Neural progenitor cell (in vitro differentiated cells): ENCODE measurements at regions not wholly inside any gene's neighbourhood (a gene's known extent, or its start where the extent isn't known, plus 50 kb on each side); places are given as distances from the start of the nearest gene placed in this dataset.
A peak's percentile ranks its signal among the peaks of the same experiment; 100 is the strongest.

Source experiments
- DNase-seq: peaks from one replicate; pipeline ENCODE4 v3.0.0-alpha.2; 2016; ENCODE audit warnings: low spot score
- H2AFZ ChIP-seq: fragments of 200-600 bp; sonication (generic); replicated peaks from 2 replicates; pipeline ENCODE4 v1.6.1; 2016; ENCODE audit warnings: antibody characterized with exemption
- H3F3A ChIP-seq: fragments of 200-600 bp; sonication (generic); 2 replicates; pipeline ENCODE4 v1.6.1; 2016; ENCODE audit warnings: antibody characterized with exemption, low read depth
- H3K27ac ChIP-seq: fragments of 200-600 bp; sonication (generic); 2 replicates; pipeline ENCODE4 v1.5.1; 2016; ENCODE audit warnings: mild to moderate bottlenecking
- H3K27me3 ChIP-seq: fragments of 200-600 bp; sonication (generic); 2 replicates; pipeline ENCODE4 v1.6.1; 2016; ENCODE audit warnings: mild to moderate bottlenecking, moderate library complexity
- H3K36me3 ChIP-seq: fragments of 200-600 bp; sonication (generic); 2 replicates; pipeline ENCODE4 v1.5.1; 2016
- H3K4me1 ChIP-seq: fragments of 200-600 bp; sonication (generic); 2 replicates; pipeline ENCODE4 v1.6.1; 2016; ENCODE audit warnings: mixed run types
- H3K4me2 ChIP-seq: fragments of 200-600 bp; sonication (generic); 2 replicates; pipeline ENCODE4 v1.6.1; 2016
- H3K4me3 ChIP-seq: fragments of 200-600 bp; sonication (generic); 2 replicates; pipeline ENCODE4 v1.5.1; 2016
- H3K79me2 ChIP-seq: fragments of 200-600 bp; sonication (generic); 2 replicates; pipeline ENCODE4 v1.6.1; 2016; ENCODE audit warnings: low read depth
- H3K9ac ChIP-seq: fragments of 200-600 bp; sonication (generic); 2 replicates; pipeline ENCODE4 v1.6.1; 2016
- H3K9me3 ChIP-seq: fragments of 200-600 bp; sonication (generic); 2 replicates; pipeline ENCODE4 v1.5.1; 2016; ENCODE audit warnings: low read depth
- H4K20me1 ChIP-seq: fragments of 200-600 bp; sonication (generic); 2 replicates; pipeline ENCODE4 v1.6.1; 2016; ENCODE audit warnings: low read depth
- H3K27ac Mint-ChIP-seq: 3 replicates; pipeline ENCODE4 v1.8.0; 2021; ENCODE audit warnings: mixed read lengths
- H3K27me3 Mint-ChIP-seq: 2 replicates; pipeline ENCODE4 v1.8.0; 2022; ENCODE audit warnings: low read depth, mild to moderate bottlenecking, inconsistent platforms, moderate library complexity, mixed read lengths; ENCODE audit not compliant: insufficient read depth
- H3K36me3 Mint-ChIP-seq: 3 replicates; pipeline ENCODE4 v1.8.0; 2021; ENCODE audit warnings: mixed read lengths
- H3K4me1 Mint-ChIP-seq: 3 replicates; pipeline ENCODE4 v1.8.0; 2021; ENCODE audit warnings: mixed read lengths
- H3K4me3 Mint-ChIP-seq: 3 replicates; pipeline ENCODE4 v1.8.0; 2021; ENCODE audit warnings: mild to moderate bottlenecking, moderate library complexity, mixed read lengths
- H3K9me3 Mint-ChIP-seq: 3 replicates; pipeline ENCODE4 v1.8.0; 2020; ENCODE audit warnings: mixed read lengths
- CTCF ChIP-seq: fragments of 200-600 bp; sonication (generic); IDR thresholded peaks from 2 replicates; pipeline ENCODE4 v1.5.1; 2017; ENCODE audit warnings: antibody characterized with exemption, mild to moderate bottlenecking
- EZH2 ChIP-seq: fragments of 200-600 bp; sonication (generic); IDR thresholded peaks from 2 replicates; pipeline ENCODE4 v1.6.1; 2017; ENCODE audit warnings: antibody characterized with exemption, mild to moderate bottlenecking, moderate library complexity
- EZH2phosphoT487 ChIP-seq: fragments of 200-600 bp; sonication (generic); IDR thresholded peaks from 2 replicates; pipeline ENCODE4 v1.6.1; 2017; ENCODE audit warnings: antibody characterized with exemption

- no peak overlapping the region for H3K4me2 ChIP-seq
- H3K27me3 ChIP-seq: no peaks in the 10 kb centered on the region
- TF ChIP-seq EZH2phosphoT487 (no peak), CTCF (no peak), EZH2 (no peak)
- DNase-seq: no peak
- H3F3A ChIP-seq: no peaks in the 10 kb centered on the region
- H3K36me3 ChIP-seq: no peaks in the 10 kb centered on the region
- H3K4me1 Mint-ChIP-seq: peaks cover 20% of the 10 kb centered on the region
- H3K27ac Mint-ChIP-seq: no peak overlapping the region
- no peaks in the 10 kb centered on the region for H4K20me1 ChIP-seq
- peaks cover 2% of the 10 kb centered on the region for H3K27me3 Mint-ChIP-seq
- H3K4me3 Mint-ChIP-seq: no peak overlapping the region
- peaks cover 16% of the 10 kb centered on the region for H3K4me1 ChIP-seq
- no peak overlapping the region for H2AFZ ChIP-seq
- H3K9ac ChIP-seq: no peak overlapping the region
- no peak overlapping the region for H3K27ac ChIP-seq
- no peaks in the 10 kb centered on the region for H3K36me3 Mint-ChIP-seq
- no peaks in the 10 kb centered on the region for H3K79me2 ChIP-seq
- no peak overlapping the region for H3K4me3 ChIP-seq
- H3K9me3 ChIP-seq: no peaks in the 10 kb centered on the region
- no peaks in the 10 kb centered on the region for H3K9me3 Mint-ChIP-seq
These were observed 155.1 kb upstream of the RAI14 start for GRCh38 chr5:34501016-34501415.

GRCh38 chr5:34501840-34502239, 154.3 kb upstream of the RAI14 start:
- Mint-ChIP-seq H3K4me1 (peaks cover 20% of the 10 kb centered on the region), H3K36me3 (no peaks in the 10 kb centered on the region), H3K27ac (no peak overlapping the region), H3K4me3 (no peak overlapping the region), H3K27me3 (peaks cover 2% of the 10 kb centered on the region), H3K9me3 (no peaks in the 10 kb centered on the region)
- H3F3A ChIP-seq: no peaks in the 10 kb centered on the region
- no peaks in the 10 kb centered on the region for H4K20me1 ChIP-seq
- TF ChIP-seq EZH2phosphoT487 (no peak), EZH2 (no peak), CTCF (no peak)
- no peaks in the 10 kb centered on the region for H3K27me3 ChIP-seq
- peaks cover 16% of the 10 kb centered on the region for H3K4me1 ChIP-seq
- H3K9ac ChIP-seq: no peak overlapping the region
- no peak for DNase-seq
- H3K36me3 ChIP-seq: no peaks in the 10 kb centered on the region
- H3K27ac ChIP-seq: no peak overlapping the region
- H3K79me2 ChIP-seq: no peaks in the 10 kb centered on the region
- no peaks in the 10 kb centered on the region for H3K9me3 ChIP-seq
- no peak overlapping the region for H2AFZ ChIP-seq
- H3K4me2 ChIP-seq: no peak overlapping the region
- H3K4me3 ChIP-seq: no peak overlapping the region

GRCh38 chr5:34502581-34502980, 153.5 kb upstream of the RAI14 start:
- peak overlapping the region; percentile 77 for H2AFZ ChIP-seq
- H3K4me2 ChIP-seq: no peak overlapping the region
- Mint-ChIP-seq H3K36me3 (no peaks in the 10 kb centered on the region), H3K4me3 (no peak overlapping the region), H3K27ac (no peak overlapping the region), H3K9me3 (no peaks in the 10 kb centered on the region), H3K4me1 (peaks cover 20% of the 10 kb centered on the region), H3K27me3 (peaks cover 2% of the 10 kb centered on the region)
- H3K4me3 ChIP-seq: no peak overlapping the region
- no peaks in the 10 kb centered on the region for H3K36me3 ChIP-seq
- H3K9ac ChIP-seq: no peak overlapping the region
- no peak for DNase-seq
- peaks cover 16% of the 10 kb centered on the region for H3K4me1 ChIP-seq
- no peaks in the 10 kb centered on the region for H3K27me3 ChIP-seq
- H3F3A ChIP-seq: no peaks in the 10 kb centered on the region
- no peaks in the 10 kb centered on the region for H4K20me1 ChIP-seq
- H3K79me2 ChIP-seq: no peaks in the 10 kb centered on the region
- H3K27ac ChIP-seq: no peak overlapping the region
- no peaks in the 10 kb centered on the region for H3K9me3 ChIP-seq
- no peak for TF ChIP-seq EZH2phosphoT487
- no peak for TF ChIP-seq EZH2
- TF ChIP-seq CTCF: no peak
